Upper lobe of left lung (tissue), 4 donors: ENCODE measurements at regions not wholly inside any gene's neighbourhood (a gene's known extent, or its start where the extent isn't known, plus 50 kb on each side); places are given as distances from the start of the nearest gene placed in this dataset.

Experiments
- CTCF ChIP-seq, 6 experiments: fragments of 450-650 bp in 4 of 6; fragments of 200-600 bp in 2 of 6; sonication (generic) in 2 of 6; IDR thresholded peaks; one replicate each; pipeline ENCODE4 v1.5.1; 2016 to 2019; ENCODE audit warnings: antibody characterized with exemption in 6 of 6
- EP300 ChIP-seq, 4 donors: sonication (generic); formaldehyde crosslinking; IDR thresholded peaks; one replicate each; pipeline ENCODE4 v1.5.1; 2017; ENCODE audit warnings: antibody characterized with exemption in 4 of 4, control low read depth in 2 of 4
- POLR2A ChIP-seq, 4 donors: fragments of 450-650 bp; IDR thresholded peaks; one replicate each; pipeline ENCODE4 v1.5.1; 2016 to 2017; ENCODE audit warnings: antibody characterized with exemption in 4 of 4, mild to moderate bottlenecking in 2 of 4
- POLR2AphosphoS5 ChIP-seq, 2 donors: sonication (generic); formaldehyde crosslinking; IDR thresholded peaks; one replicate each; pipeline ENCODE4 v1.5.1; 2017; ENCODE audit warnings: antibody characterized with exemption in 2 of 2

GRCh38 chr16:85199069-85199725, 86.9 kb upstream of the CIBAR2 start:
- TF ChIP-seq CTCF (IDR thresholded peaks at IDR 0.05) (no peak), POLR2A (IDR thresholded peaks at IDR 0.05) (no peak), POLR2AphosphoS5 (IDR thresholded peaks at IDR 0.05) (no peak), EP300 (IDR thresholded peaks at IDR 0.05) (no peak)
